ENCODE measurements at regions not wholly inside any gene's neighbourhood (a gene's known extent, or its start where the extent isn't known, plus 50 kb on each side); places are given as distances from the start of the nearest gene placed in this dataset.

DNA sequence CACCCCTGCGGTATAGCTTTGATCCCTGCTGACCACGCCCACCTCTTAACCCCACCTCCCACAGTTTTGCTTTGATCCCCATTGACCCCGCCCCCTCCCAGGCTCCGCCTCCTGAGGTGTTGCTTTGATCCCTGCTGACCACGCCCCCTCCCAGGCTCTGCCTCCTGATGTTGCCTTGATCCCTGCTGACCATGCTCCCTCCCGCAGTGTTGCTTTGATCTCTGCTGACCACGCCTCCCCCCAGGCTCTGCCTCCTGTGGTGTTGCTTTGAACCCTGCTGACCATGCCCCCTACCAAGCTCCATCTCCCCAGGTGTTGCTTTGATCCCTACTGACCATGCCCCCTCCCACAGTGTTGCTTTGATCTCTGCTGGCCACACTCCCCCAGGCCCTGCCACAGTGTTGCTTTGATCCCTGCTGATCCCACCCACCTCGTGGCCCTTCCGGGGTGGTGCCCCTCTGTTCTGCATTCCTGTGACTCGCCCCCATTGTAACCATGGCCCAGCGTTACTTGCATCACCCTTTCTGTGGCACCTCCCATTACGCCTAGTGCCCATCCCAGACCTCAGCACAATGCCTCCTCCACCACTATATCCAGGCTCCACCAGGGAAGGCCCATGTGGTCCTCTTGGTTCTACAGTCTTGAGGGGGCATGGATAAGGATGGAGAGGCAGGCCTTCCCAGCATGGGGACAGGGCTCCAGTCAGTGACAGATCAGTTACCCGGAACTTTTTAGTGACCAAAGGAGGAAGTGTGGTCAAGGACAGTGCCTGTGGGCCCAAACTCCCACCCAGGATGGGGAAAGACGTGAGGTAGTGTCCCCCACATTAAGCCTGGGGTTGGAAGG, 70.8 kb downstream of the ADRA2C start:
- TF ChIP-seq, protein P1, sequence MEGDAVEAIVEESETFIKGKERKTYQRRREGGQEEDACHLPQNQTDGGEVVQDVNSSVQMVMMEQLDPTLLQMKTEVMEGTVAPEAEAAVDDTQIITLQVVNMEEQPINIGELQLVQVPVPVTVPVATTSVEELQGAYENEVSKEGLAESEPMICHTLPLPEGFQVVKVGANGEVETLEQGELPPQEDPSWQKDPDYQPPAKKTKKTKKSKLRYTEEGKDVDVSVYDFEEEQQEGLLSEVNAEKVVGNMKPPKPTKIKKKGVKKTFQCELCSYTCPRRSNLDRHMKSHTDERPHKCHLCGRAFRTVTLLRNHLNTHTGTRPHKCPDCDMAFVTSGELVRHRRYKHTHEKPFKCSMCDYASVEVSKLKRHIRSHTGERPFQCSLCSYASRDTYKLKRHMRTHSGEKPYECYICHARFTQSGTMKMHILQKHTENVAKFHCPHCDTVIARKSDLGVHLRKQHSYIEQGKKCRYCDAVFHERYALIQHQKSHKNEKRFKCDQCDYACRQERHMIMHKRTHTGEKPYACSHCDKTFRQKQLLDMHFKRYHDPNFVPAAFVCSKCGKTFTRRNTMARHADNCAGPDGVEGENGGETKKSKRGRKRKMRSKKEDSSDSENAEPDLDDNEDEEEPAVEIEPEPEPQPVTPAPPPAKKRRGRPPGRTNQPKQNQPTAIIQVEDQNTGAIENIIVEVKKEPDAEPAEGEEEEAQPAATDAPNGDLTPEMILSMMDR (IDR thresholded peaks at IDR 0.05; ENCODE audit: low read depth, low read length) = no peak
- no peak for TF ChIP-seq EZH2phosphoT487 (IDR thresholded peaks at IDR 0.05; ENCODE audit: low read depth)

Measured in OCI-LY3 (cell line).